GM23338 (cell line): ENCODE measurements at regions not wholly inside any gene's neighbourhood (a gene's known extent, or its start where the extent isn't known, plus 50 kb on each side); places are given as distances from the start of the nearest gene placed in this dataset.

Experiments used
- CTCF ChIP-seq, 2 experiments: fragments of 200-600 bp in 1 of 2; sonication (generic) in 1 of 2; conservative IDR thresholded peaks; 2 replicates each; pipeline versions ENCODE4 v1.5.1 to v1.6.1; 2016 to 2017; ENCODE audit warnings: antibody characterized with exemption in 2 of 2, low read depth in 2 of 2, mild to moderate bottlenecking in 2 of 2, moderate library complexity in 1 of 2
- NANOG ChIP-seq: IDR thresholded peaks from 2 replicates; pipeline ENCODE4 v1.6.1; 2016; ENCODE audit warnings: antibody characterized with exemption, borderline replicate concordance
- REST ChIP-seq: IDR thresholded peaks from one replicate; pipeline ENCODE4 v1.6.1; 2018; ENCODE audit warnings: antibody characterized with exemption; ENCODE audit not compliant: unreplicated experiment
- ZNF462 ChIP-seq: fragments of 250-450 bp; sonication (Bioruptor Pico); IDR thresholded peaks from 2 replicates; pipeline ENCODE4 v1.5.0; 2020; ENCODE audit warnings: mild to moderate bottlenecking, moderate library complexity

GRCh38 chr17:79513206-79513605, 97.6 kb downstream of the RBFOX3 start (continued):
- TF ChIP-seq ZNF462 (no peak), NANOG (no peak), REST (no peak), CTCF (conservative IDR thresholded peaks at IDR 0.05; ENCODE audit: low read depth in 2 of 2) (no peak)
